ENCODE measurements at regions not wholly inside any gene's neighbourhood (a gene's known extent, or its start where the extent isn't known, plus 50 kb on each side); places are given as distances from the start of the nearest gene placed in this dataset.

GRCh38 chr13:106139377-106139776 is 396.1 kb downstream of the EFNB2 start:
- no peak for DNase-seq (ENCODE audit: low read depth in 2 of 2)

- DNase-seq (ENCODE audit: low read depth in 2 of 2) = no peak
These were observed 396.8 kb downstream of the EFNB2 start for GRCh38 chr13:106138620-106139019.

GRCh38 chr13:106133025-106133424 is 402.4 kb downstream of the EFNB2 start:
- no peak for DNase-seq (ENCODE audit: low read depth in 2 of 2)

- no peak for DNase-seq (ENCODE audit: low read depth in 2 of 2)
These were observed 403.2 kb downstream of the EFNB2 start for GRCh38 chr13:106132216-106132615.

- no peak for DNase-seq (ENCODE audit: low read depth in 2 of 2)
These were observed 405.5 kb downstream of the EFNB2 start for GRCh38 chr13:106129993-106130392.

- no peak for DNase-seq (ENCODE audit: low read depth in 2 of 2)
These were observed 406.2 kb downstream of the EFNB2 start for GRCh38 chr13:106129273-106129672.

- DNase-seq (ENCODE audit: low read depth in 2 of 2) = no peak
These were observed 413.2 kb downstream of the EFNB2 start for GRCh38 chr13:106122234-106122633.

GRCh38 chr13:106121173-106121754 is 414.2 kb downstream of the EFNB2 start:
- no peak for DNase-seq (ENCODE audit: low read depth in 2 of 2)

- DNase-seq (ENCODE audit: low read depth in 2 of 2) = no peak
These were observed 416.5 kb downstream of the EFNB2 start for GRCh38 chr13:106118996-106119395.

GRCh38 chr13:106118050-106118449 is 417.4 kb downstream of the EFNB2 start:
- no peak for DNase-seq (ENCODE audit: low read depth in 2 of 2)

- no peak for DNase-seq (ENCODE audit: low read depth in 2 of 2)
These were observed 417.8 kb downstream of the EFNB2 start for GRCh38 chr13:106117640-106118039.

GRCh38 chr13:106117035-106117434 is 418.4 kb downstream of the EFNB2 start:
- no peak for DNase-seq (ENCODE audit: low read depth in 2 of 2)

GRCh38 chr13:106115081-106115480 is 420.4 kb downstream of the EFNB2 start:
- no peak for DNase-seq (ENCODE audit: low read depth in 2 of 2)

- DNase-seq (ENCODE audit: low read depth in 2 of 2) = no peak
These were observed 421.7 kb downstream of the EFNB2 start for GRCh38 chr13:106113796-106114195.

GRCh38 chr13:106112191-106112590 is 423.3 kb downstream of the EFNB2 start:
- no peak for DNase-seq (ENCODE audit: low read depth in 2 of 2)

GRCh38 chr13:106110241-106110855 is 425.1 kb downstream of the EFNB2 start:
- DNase-seq (ENCODE audit: low read depth in 2 of 2) = no peak

GRCh38 chr13:106109391-106109791 is 426.1 kb downstream of the EFNB2 start:
- no peak for DNase-seq (ENCODE audit: low read depth in 2 of 2)

- no peak for DNase-seq (ENCODE audit: low read depth in 2 of 2)
These were observed 427.1 kb downstream of the EFNB2 start for GRCh38 chr13:106108346-106108745.

- no peak for DNase-seq (ENCODE audit: low read depth in 2 of 2)
These were observed 428.4 kb downstream of the EFNB2 start for GRCh38 chr13:106107061-106107460.

GRCh38 chr13:106105153-106105552 is 430.3 kb downstream of the EFNB2 start:
- DNase-seq (ENCODE audit: low read depth in 2 of 2) = no peak

GRCh38 chr13:106104281-106104901 is 431.1 kb downstream of the EFNB2 start:
- DNase-seq (ENCODE audit: low read depth in 2 of 2) = no peak

- no peak for DNase-seq (ENCODE audit: low read depth in 2 of 2)
These were observed 431.7 kb downstream of the EFNB2 start for GRCh38 chr13:106103779-106104178.

- no peak for DNase-seq (ENCODE audit: low read depth in 2 of 2)
These were observed 432.7 kb downstream of the EFNB2 start for GRCh38 chr13:106102786-106103185.

All from stimulated activated CD8-positive, alpha-beta memory T cell treated with anti-CD3 and anti-CD28 coated beads, Interleukin-15, amount 100 ng/mL, for 4 hours (primary cell).